B cell (primary cell): ENCODE measurements at regions not wholly inside any gene's neighbourhood (a gene's known extent, or its start where the extent isn't known, plus 50 kb on each side); places are given as distances from the start of the nearest gene placed in this dataset.

Experiments used
- ATAC-seq: fragments of 200-7000 bp; cut with Tn5 transposase; one replicate; pipeline ENCODE4 v1.10.0; 2021; ENCODE audit warnings: low read depth, mild to moderate bottlenecking, moderate number of reproducible peaks, moderate library complexity
- CTCF ChIA-PET: fragments of 350-600 bp; sonication (Branson Sonifier 250); formaldehyde crosslinking; loops from one replicate; lab custom pipeline; 2021; ENCODE audit warnings: antibody characterized with exemption, inconsistent platforms; lab: Charles Lee
- POLR2A ChIA-PET: fragments of 350-600 bp; sonication (Branson Sonifier 250); formaldehyde crosslinking; loops from one replicate; lab custom pipeline; 2021; ENCODE audit warnings: antibody characterized with exemption; lab: Charles Lee
- DNase-seq: peaks from one replicate; pipeline ENCODE4 v3.0.0; 2013
- H2AFZ ChIP-seq: 2 replicates; pipeline ENCODE4 v1.6.1; 2012; ENCODE audit warnings: mild to moderate bottlenecking, low read depth, low read length; ENCODE audit not compliant: insufficient read depth, poor library complexity, severe bottlenecking
- H3K27ac ChIP-seq, 2 donors: 1 replicate in 1 of 2; 2 replicates in 1 of 2; pipeline ENCODE4 v1.5.1; 2012 to 2013; ENCODE audit warnings: low read length in 2 of 2, mild to moderate bottlenecking in 2 of 2, moderate library complexity in 1 of 2
- H3K27me3 ChIP-seq, 4 experiments: fragments of 200-600 bp in 1 of 4; sonication (generic) in 1 of 4; replicated peaks in 1 of 4; 1 replicate in 2 of 4; 2 replicates in 2 of 4; pipeline versions ENCODE4 v1.6.1 to v1.7.0; 2013 to 2016; ENCODE audit warnings: low read length in 3 of 4, mild to moderate bottlenecking in 2 of 4, mixed read lengths in 1 of 4, moderate library complexity in 1 of 4; ENCODE audit not compliant: insufficient read depth in 4 of 4, control insufficient read depth in 3 of 4; ENCODE audit errors: control extremely low read depth in 1 of 4
- H3K36me3 ChIP-seq, 2 experiments: replicated peaks in 1 of 2; 1 replicate in 1 of 2; 2 replicates in 1 of 2; pipeline versions ENCODE4 v1.6.1 to v1.7.1; 2013; ENCODE audit warnings: low read length in 1 of 2; ENCODE audit not compliant: insufficient read depth in 2 of 2, control insufficient read depth in 1 of 2; ENCODE audit errors: control extremely low read depth in 1 of 2, extremely low read depth in 1 of 2
- H3K4me1 ChIP-seq, 2 donors: fragments of 200-600 bp in 1 of 2; sonication (generic) in 1 of 2; 1 replicate in 1 of 2; 2 replicates in 1 of 2; pipeline versions ENCODE4 v1.5.1 to v1.6.1; 2013 to 2017; ENCODE audit warnings: low read length in 2 of 2; ENCODE audit not compliant: control insufficient read depth in 2 of 2, insufficient read depth in 2 of 2
- H3K4me2 ChIP-seq: replicated peaks from 2 replicates; pipeline ENCODE3; 2012; ENCODE audit warnings: mild to moderate bottlenecking, low read depth, low read length; ENCODE audit not compliant: poor library complexity, severe bottlenecking
- H3K4me3 ChIP-seq, 5 experiments: fragments of 200-600 bp in 1 of 5; sonication (generic) in 1 of 5; 1 replicate in 3 of 5; 2 replicates in 2 of 5; pipeline versions ENCODE4 v1.5.1 to v1.7.0; 2011 to 2016; ENCODE audit warnings: low read length in 4 of 5, mild to moderate bottlenecking in 4 of 5, low read depth in 2 of 5, control low read depth in 1 of 5, moderate library complexity in 1 of 5; ENCODE audit not compliant: insufficient read depth in 1 of 5; ENCODE audit errors: control extremely low read depth in 1 of 5, extremely low read depth in 1 of 5
- H3K79me2 ChIP-seq: fragments of 200-600 bp; sonication (generic); one replicate; pipeline ENCODE4 v1.6.0; 2016; ENCODE audit warnings: low read length; ENCODE audit not compliant: control insufficient read depth, insufficient read depth
- H3K9ac ChIP-seq: fragments of 200-600 bp; sonication (generic); 2 replicates; pipeline ENCODE4 v1.6.1; 2017; ENCODE audit warnings: mild to moderate bottlenecking, low read length, moderate library complexity
- H3K9me3 ChIP-seq, 3 donors: one replicate each; pipeline versions ENCODE4 v1.6.1 to v1.7.1; 2013; ENCODE audit warnings: low read length in 2 of 3; ENCODE audit not compliant: control insufficient read depth in 2 of 3, insufficient read depth in 1 of 3; ENCODE audit errors: control extremely low read depth in 1 of 3
- H4K20me1 ChIP-seq: 2 replicates; pipeline ENCODE4 v1.6.0; 2012; ENCODE audit warnings: mild to moderate bottlenecking, low read length; ENCODE audit not compliant: insufficient read depth, control insufficient read depth, poor library complexity, severe bottlenecking
- H3K27ac Mint-ChIP-seq: one replicate; pipeline ENCODE4 v1.8.0; 2021; ENCODE audit warnings: mixed read lengths
- H3K27me3 Mint-ChIP-seq: one replicate; pipeline ENCODE4 v1.8.0; 2021; ENCODE audit warnings: mixed read lengths
- H3K4me1 Mint-ChIP-seq: one replicate; pipeline ENCODE4 v1.8.0; 2021; ENCODE audit warnings: mixed read lengths
- H3K4me3 Mint-ChIP-seq: one replicate; pipeline ENCODE4 v1.8.0; 2021; ENCODE audit warnings: mixed read lengths
- H3K9me3 Mint-ChIP-seq: one replicate; pipeline ENCODE4 v1.8.0; 2022; ENCODE audit warnings: mixed read lengths; ENCODE audit not compliant: insufficient read depth
- EZH2 ChIP-seq: IDR thresholded peaks from 2 replicates; pipeline ENCODE4 v1.6.1; 2012; ENCODE audit warnings: borderline replicate concordance, low read depth, mild to moderate bottlenecking, moderate library complexity, low read length; ENCODE audit not compliant: insufficient read depth, poor library complexity, severe bottlenecking
- WGBS: methylation state at CpG from one replicate; pipeline ENCODE4 v1.1.5; 2013; ENCODE audit warnings: missing lambda C conversion rate; ENCODE audit not compliant: insufficient coverage; 5-methylcytosine and 5-hydroxymethylcytosine counted together
- intact Hi-C: fragments of 100-400 bp; cut with micrococcal nuclease; formaldehyde crosslinking; loops from one replicate; pipeline ENCODE4 v1.10.0; 2022
- TF ChIP-seq, protein P1 (sequence below): fragments of 200-600 bp; IDR thresholded peaks from one replicate; pipeline ENCODE4 v1.8.0; 2022; ENCODE audit warnings: antibody characterized with exemption, mild to moderate bottlenecking

DNA sequence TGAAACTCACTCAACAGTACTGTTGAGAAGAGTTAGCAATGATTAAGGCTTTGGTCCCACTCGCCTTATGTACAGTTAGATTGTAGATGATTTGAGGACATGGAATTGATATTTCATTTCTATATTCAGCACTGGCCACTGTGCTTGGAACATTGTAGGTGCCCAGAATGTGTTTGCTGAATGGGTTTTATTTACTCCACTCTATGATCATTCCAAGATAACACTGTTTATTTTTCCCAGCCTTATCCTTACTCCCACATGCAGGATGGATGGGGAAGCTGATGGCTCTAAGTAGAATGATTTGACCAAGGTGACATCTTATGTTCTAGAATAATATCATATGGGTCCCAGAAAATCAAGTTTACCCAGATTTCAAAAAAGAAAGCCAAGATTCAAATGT, 124.6 kb upstream of the RXFP2 start:
- H3K27me3 ChIP-seq, result no peaks in the 10 kb centered on the region
- POLR2A ChIA-PET, result no interaction called here
- CTCF ChIA-PET, result no interaction called here
- Mint-ChIP-seq H3K27ac (no peak overlapping the region), H3K27me3 (no peaks in the 10 kb centered on the region), H3K9me3 (peaks cover 2% of the 10 kb centered on the region), H3K4me3 (no peak overlapping the region), H3K4me1 (no peaks in the 10 kb centered on the region)
- H3K4me1 ChIP-seq, result no peaks in the 10 kb centered on the region
- H4K20me1 ChIP-seq, result no peaks in the 10 kb centered on the region
- H3K79me2 ChIP-seq, result no peaks in the 10 kb centered on the region
- WGBS, result no CpG with 5 or more reads among the region's 1 CpG
- H3K9me3 ChIP-seq, result no peaks in the 10 kb centered on the region
- no peak overlapping the region for H3K4me3 ChIP-seq
- no peak overlapping the region for H2AFZ ChIP-seq
- intact Hi-C loops, result no loop called here
- H3K27ac ChIP-seq, result no peak overlapping the region
- TF ChIP-seq, protein P1, sequence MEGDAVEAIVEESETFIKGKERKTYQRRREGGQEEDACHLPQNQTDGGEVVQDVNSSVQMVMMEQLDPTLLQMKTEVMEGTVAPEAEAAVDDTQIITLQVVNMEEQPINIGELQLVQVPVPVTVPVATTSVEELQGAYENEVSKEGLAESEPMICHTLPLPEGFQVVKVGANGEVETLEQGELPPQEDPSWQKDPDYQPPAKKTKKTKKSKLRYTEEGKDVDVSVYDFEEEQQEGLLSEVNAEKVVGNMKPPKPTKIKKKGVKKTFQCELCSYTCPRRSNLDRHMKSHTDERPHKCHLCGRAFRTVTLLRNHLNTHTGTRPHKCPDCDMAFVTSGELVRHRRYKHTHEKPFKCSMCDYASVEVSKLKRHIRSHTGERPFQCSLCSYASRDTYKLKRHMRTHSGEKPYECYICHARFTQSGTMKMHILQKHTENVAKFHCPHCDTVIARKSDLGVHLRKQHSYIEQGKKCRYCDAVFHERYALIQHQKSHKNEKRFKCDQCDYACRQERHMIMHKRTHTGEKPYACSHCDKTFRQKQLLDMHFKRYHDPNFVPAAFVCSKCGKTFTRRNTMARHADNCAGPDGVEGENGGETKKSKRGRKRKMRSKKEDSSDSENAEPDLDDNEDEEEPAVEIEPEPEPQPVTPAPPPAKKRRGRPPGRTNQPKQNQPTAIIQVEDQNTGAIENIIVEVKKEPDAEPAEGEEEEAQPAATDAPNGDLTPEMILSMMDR, result no peak
- TF ChIP-seq EZH2, result no peak
- ATAC-seq (no peak), DNase-seq (no peak)
- no peak overlapping the region for H3K4me2 ChIP-seq
- H3K36me3 ChIP-seq, result no peaks in the 10 kb centered on the region
- H3K9ac ChIP-seq, result no peak overlapping the region

- no peak overlapping the region for H3K27ac ChIP-seq
- no peak for ATAC-seq
- H3K9ac ChIP-seq, result no peak overlapping the region
- no peak overlapping the region for H3K4me2 ChIP-seq
- H3K27ac Mint-ChIP-seq, result no peak overlapping the region
- TF ChIP-seq, protein P1, result no peak
- no peak for TF ChIP-seq EZH2
- H3K27me3 Mint-ChIP-seq, result peaks cover 7% of the 10 kb centered on the region
- intact Hi-C loops, result no loop called here
- no peak overlapping the region for H2AFZ ChIP-seq
- WGBS, result 88% methylated on average over 1 of the region's 1 CpG
- H3K4me3 ChIP-seq, result no peak overlapping the region
- H3K4me1 Mint-ChIP-seq, result no peaks in the 10 kb centered on the region
- no peaks in the 10 kb centered on the region for H3K36me3 ChIP-seq
- no peaks in the 10 kb centered on the region for H3K4me1 ChIP-seq
- ChIA-PET POLR2A (no interaction called here), CTCF (no interaction called here)
- H4K20me1 ChIP-seq, result no peaks in the 10 kb centered on the region
- DNase-seq, result no peak
- H3K9me3 ChIP-seq, result no peaks in the 10 kb centered on the region
- H3K4me3 Mint-ChIP-seq, result no peak overlapping the region
- H3K27me3 ChIP-seq, result no peaks in the 10 kb centered on the region
- no peaks in the 10 kb centered on the region for H3K9me3 Mint-ChIP-seq
- no peaks in the 10 kb centered on the region for H3K79me2 ChIP-seq
These were observed 114.2 kb upstream of the RXFP2 start for GRCh38 chr13:31625115-31625514.
